Kidney (tissue), 13 donors: ENCODE measurements at regions not wholly inside any gene's neighbourhood (a gene's known extent, or its start where the extent isn't known, plus 50 kb on each side); places are given as distances from the start of the nearest gene placed in this dataset.
"Not testable (repeated sequence)": the region's sequence is repeated elsewhere in the genome, so short reads cannot be mapped to it uniquely, and the experiment has no call there.

Experiments used
- DNase-seq, 5 donors: peaks; one replicate each; pipeline ENCODE4 v3.0.0-alpha.2; 2013 to 2020
- FAIRE-seq: peaks from 2 replicates; lab custom pipeline; 2012; peaks lifted over from hg19 to GRCh38; lab: Jason Lieb, UNC
- H3K27ac ChIP-seq, 2 donors: one replicate each; pipeline ENCODE4 v1.7.0; 2013; ENCODE audit warnings: low read depth in 2 of 2, low read length in 2 of 2, inconsistent platforms in 1 of 2
- H3K27me3 ChIP-seq: one replicate; pipeline ENCODE4 v1.7.1; 2013; ENCODE audit warnings: low read length, inconsistent platforms; ENCODE audit not compliant: control insufficient read depth, insufficient read depth
- H3K36me3 ChIP-seq, 3 donors: one replicate each; pipeline versions ENCODE4 v1.7.0 to v1.7.1; 2013; ENCODE audit warnings: low read length in 3 of 3, control low read depth in 1 of 3, inconsistent platforms in 1 of 3; ENCODE audit not compliant: insufficient read depth in 3 of 3, control insufficient read depth in 2 of 3
- H3K4me1 ChIP-seq, 3 donors: one replicate each; pipeline versions ENCODE4 v1.7.0 to v1.7.1; 2013; ENCODE audit warnings: low read length in 3 of 3, inconsistent platforms in 1 of 3, low read depth in 1 of 3; ENCODE audit not compliant: control insufficient read depth in 2 of 3, insufficient read depth in 2 of 3
- H3K4me3 ChIP-seq, 3 donors: one replicate each; pipeline versions ENCODE4 v1.7.0 to v1.8.1; 2013; ENCODE audit warnings: low read length in 3 of 3, control low read depth in 1 of 3, inconsistent platforms in 1 of 3
- H3K9ac ChIP-seq, 3 donors: one replicate each; pipeline versions ENCODE4 v1.7.0 to v1.7.1; 2013; ENCODE audit warnings: low read length in 3 of 3, control low read depth in 1 of 3, inconsistent platforms in 1 of 3
- H3K9me3 ChIP-seq, 3 donors: one replicate each; pipeline versions ENCODE4 v1.7.0 to v1.7.1; 2013; ENCODE audit warnings: low read length in 3 of 3, control low read depth in 1 of 3, inconsistent platforms in 1 of 3; ENCODE audit not compliant: control insufficient read depth in 2 of 3, insufficient read depth in 1 of 3
- intact Hi-C: fragments of 100-400 bp; cut with DNase I; formaldehyde crosslinking; loops from one replicate; pipeline ENCODE4 v1.11.1; 2022
- TF ChIP-seq, protein P1 (sequence below): IDR thresholded peaks from 3 replicates; pipeline ENCODE4 v1.5.1; 2012; ENCODE audit warnings: mild to moderate bottlenecking, moderate library complexity, borderline replicate concordance; ENCODE audit not compliant: insufficient read depth; ENCODE audit errors: extremely low read depth
- donor health status: control.
- donor health status: control.
- donor health status: control.
- donor health status: control.
- donor health status: control.
- donor health status: DM: yes; HTN: yes; CAD: no.
- donor health status: Normal renal cell carcinoma (clear cell type).

DNA sequence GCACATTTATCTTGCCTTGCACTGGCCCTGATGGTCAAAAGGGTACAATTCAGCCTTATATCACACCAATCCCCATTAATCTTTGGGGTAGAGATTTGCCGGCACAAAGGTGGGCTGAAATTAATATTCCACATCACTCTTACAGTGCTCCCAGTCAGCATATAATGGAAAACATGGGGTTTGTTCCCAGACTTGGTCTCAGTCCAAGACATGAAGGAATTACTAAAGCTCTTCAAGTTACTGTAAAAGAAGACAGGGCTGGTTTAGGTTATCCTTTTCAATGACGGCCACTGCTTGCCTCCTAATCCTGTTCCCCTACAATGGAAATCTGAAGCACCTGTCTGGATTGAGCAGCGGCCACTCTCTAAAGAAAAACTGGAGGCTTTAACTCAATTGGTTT, 160.7 kb downstream of the IER5 start:
- TF ChIP-seq, protein P1, sequence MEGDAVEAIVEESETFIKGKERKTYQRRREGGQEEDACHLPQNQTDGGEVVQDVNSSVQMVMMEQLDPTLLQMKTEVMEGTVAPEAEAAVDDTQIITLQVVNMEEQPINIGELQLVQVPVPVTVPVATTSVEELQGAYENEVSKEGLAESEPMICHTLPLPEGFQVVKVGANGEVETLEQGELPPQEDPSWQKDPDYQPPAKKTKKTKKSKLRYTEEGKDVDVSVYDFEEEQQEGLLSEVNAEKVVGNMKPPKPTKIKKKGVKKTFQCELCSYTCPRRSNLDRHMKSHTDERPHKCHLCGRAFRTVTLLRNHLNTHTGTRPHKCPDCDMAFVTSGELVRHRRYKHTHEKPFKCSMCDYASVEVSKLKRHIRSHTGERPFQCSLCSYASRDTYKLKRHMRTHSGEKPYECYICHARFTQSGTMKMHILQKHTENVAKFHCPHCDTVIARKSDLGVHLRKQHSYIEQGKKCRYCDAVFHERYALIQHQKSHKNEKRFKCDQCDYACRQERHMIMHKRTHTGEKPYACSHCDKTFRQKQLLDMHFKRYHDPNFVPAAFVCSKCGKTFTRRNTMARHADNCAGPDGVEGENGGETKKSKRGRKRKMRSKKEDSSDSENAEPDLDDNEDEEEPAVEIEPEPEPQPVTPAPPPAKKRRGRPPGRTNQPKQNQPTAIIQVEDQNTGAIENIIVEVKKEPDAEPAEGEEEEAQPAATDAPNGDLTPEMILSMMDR, result no peak
- intact Hi-C loops, result no loop called here
- Histone ChIP-seq H3K4me3 (no peak overlapping the region), H3K4me1 (peaks cover 0 to 12% (median 2%) of the 10 kb centered on the region in 3 donors), H3K36me3 (no peaks in the 10 kb centered on the region), H3K27ac (no peak overlapping the region), H3K9ac (no peak overlapping the region), H3K27me3 (no peaks in the 10 kb centered on the region), H3K9me3 (peaks cover 0 to 4% (median 0%) of the 10 kb centered on the region in 3 donors)
- DNase-seq (no peak), FAIRE-seq (no peak)

DNA sequence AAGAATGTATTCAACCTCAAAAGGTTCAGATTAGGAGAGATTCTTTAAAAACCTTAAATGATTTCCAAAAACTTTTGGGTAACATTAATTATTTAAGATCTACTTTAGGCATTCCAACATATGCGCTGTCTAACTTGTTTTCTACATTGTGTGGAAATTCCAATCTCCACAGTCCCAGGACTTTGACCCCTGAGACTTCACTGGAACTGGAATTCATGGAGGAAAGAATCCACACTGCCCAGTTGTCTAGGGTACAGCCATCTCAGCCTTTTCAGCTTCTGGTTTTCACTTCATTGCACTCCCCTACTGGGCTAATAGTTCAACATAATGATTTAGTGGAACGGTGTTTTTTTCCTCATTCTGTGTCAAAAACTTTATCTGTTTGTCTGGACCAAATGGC, 161.5 kb downstream of the IER5 start:
- Histone ChIP-seq H3K4me1 (peaks cover 0 to 12% (median 2%) of the 10 kb centered on the region in 3 donors), H3K9ac (no peak overlapping the region), H3K36me3 (no peaks in the 10 kb centered on the region), H3K27me3 (no peaks in the 10 kb centered on the region), H3K27ac (peak overlapping the region in 1 of 2 donors; percentile 7), H3K9me3 (peaks cover 0 to 9% (median 0%) of the 10 kb centered on the region in 3 donors), H3K4me3 (no peak overlapping the region)
- FAIRE-seq, result no peak
- TF ChIP-seq, protein P1, result no peak
- intact Hi-C loops, result no loop called here
- DNase-seq, result peak in 3 of 5 donors; percentile 14 to 66 (median 40)

DNA sequence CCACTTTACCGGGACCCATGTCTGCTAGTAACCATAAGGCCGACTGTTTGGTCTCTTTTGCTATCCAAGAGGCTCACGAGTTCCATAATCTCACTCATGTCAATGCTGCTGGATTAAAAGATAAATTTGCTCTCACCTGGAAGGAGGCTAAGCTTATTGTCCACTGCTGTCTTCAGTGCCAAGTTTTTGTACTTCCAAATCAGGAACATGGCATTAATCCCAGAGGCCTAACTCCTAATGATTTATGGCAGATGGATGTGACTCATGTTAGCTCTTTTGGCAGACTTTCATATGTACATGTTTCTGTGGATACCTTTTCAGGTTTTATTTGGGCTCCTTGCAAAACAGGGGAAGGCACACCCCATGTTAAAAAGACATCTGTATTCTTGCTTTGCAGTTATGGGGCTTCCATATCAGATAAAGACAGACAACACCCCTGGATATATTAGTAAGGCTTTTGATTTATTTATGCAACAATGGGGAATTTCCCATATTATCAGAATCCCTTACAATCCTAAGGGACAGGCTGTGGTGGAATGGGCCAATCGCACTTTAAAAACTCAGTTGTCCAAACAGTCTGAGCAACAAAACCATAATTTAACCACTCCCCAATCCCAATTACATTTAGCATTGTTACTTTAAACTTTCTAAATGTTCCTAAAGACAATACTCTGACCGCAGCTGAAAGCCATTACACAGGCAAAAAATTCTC, 162.7 kb downstream of the IER5 start:
- DNase-seq (no peak), FAIRE-seq (peak; percentile 11)
- peaks cover 0 to 12% (median 2%) of the 10 kb centered on the region in 3 donors for H3K4me1 ChIP-seq
- peak overlapping the region; percentile 0 to 26 for H3K27ac ChIP-seq
- peaks cover 0 to 13% (median 0%) of the 10 kb centered on the region in 3 donors for H3K9me3 ChIP-seq
- no peak overlapping the region for H3K9ac ChIP-seq
- TF ChIP-seq, protein P1, result no peak
- no peak overlapping the region for H3K4me3 ChIP-seq
- intact Hi-C loops, result no loop called here
- H3K36me3 ChIP-seq, result no peaks in the 10 kb centered on the region
- no peaks in the 10 kb centered on the region for H3K27me3 ChIP-seq

DNA sequence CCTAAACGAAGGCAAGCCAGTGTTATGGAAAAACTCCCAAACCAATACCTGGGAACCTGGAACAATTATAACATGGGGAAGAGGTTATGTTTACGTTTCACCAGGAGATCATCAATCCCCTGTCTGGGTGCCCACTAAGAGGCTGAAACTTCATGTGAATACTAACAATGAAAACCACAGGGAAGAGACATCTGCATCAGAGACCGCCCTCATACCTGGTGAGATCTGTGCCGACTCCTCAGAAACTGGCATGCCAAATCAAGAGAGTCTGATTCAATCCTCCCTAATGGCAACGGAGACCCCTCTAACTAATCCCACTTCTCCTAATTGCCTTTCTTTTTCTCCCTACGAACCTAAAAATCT, 163.2 kb downstream of the IER5 start:
- FAIRE-seq (no peak), DNase-seq (no peak)
- Histone ChIP-seq H3K27me3 (no peaks in the 10 kb centered on the region), H3K4me1 (peaks cover 0 to 12% (median 2%) of the 10 kb centered on the region in 3 donors), H3K27ac (peak overlapping the region; percentile 0 to 18), H3K9ac (no peak overlapping the region), H3K36me3 (no peaks in the 10 kb centered on the region), H3K9me3 (peaks cover 0 to 11% (median 0%) of the 10 kb centered on the region in 3 donors), H3K4me3 (no peak overlapping the region)
- TF ChIP-seq, protein P1, result no peak
- intact Hi-C loops, result no loop called here

DNA sequence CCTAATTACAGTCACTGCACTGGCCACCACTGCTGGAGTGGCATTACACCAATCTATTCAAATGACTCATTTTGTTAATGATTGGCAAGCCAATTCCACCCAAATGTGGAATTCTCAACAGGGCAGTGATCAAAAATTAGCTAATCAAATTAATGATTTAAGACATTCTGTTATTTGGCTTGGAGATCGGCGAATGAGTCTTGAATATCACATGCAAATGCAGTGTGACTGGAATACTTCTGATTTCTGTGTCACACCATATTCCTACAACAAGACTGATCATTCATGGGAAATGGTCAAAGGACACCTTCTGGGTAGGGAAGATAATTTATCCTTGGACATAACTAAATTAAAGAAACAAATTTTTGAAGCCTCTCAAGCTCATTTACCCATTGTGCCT, 165.1 kb downstream of the IER5 start:
- peaks cover 0 to 11% (median 0%) of the 10 kb centered on the region in 3 donors for H3K9me3 ChIP-seq
- H3K36me3 ChIP-seq, H3K27me3 ChIP-seq, H3K9ac ChIP-seq, FAIRE-seq, DNase-seq, intact Hi-C loops, H3K4me3 ChIP-seq: not testable (repeated sequence)
- peaks cover 0 to 12% (median 2%) of the 10 kb centered on the region in 3 donors for H3K4me1 ChIP-seq
- peak overlapping the region in 1 of 2 donors; percentile 52 for H3K27ac ChIP-seq
